Astrocyte of the hippocampus (primary cell): ENCODE measurements at regions not wholly inside any gene's neighbourhood (a gene's known extent, or its start where the extent isn't known, plus 50 kb on each side); places are given as distances from the start of the nearest gene placed in this dataset.

ENCODE experiments used
- DNase-seq: peaks from one replicate; pipeline ENCODE4 v3.0.0; 2011; ENCODE audit warnings: low read depth, low spot score

DNA sequence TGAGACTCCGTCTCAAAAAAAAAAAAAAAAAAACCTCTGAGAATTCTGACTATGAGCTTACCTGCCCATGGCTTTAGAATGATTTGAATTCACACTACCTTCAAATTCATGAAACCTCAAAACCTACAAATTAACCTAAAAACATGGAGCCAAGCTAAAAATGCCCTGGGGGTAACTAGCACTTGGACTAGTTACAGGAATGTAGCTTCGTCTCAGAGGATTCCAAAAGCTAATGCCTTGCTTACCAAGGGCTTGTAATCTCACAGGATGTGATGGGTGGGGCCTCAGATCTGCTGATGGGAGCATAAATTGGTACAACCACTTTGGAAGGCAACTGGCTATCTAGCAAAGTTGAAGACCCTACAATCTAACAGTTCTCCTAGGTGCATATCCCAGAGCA lies 79.4 kb upstream of the SPRY1 start:
- no peak for DNase-seq

DNA sequence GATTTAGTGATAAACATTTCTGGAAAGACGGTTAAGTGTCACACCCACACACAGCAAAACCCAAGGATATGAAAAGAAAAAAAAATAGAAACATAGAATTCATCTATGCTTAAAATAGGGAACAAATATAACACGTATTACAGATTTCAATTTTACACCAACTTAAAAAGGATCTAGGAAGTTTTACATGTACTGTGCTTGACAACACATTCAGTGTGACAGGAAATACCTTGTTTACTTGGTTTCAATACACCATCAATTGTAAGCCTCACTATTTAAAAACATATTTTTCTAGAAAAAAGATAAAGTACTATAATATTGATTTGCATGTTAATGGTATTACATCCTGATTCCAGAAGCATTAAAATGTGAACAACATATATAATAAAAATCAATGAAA lies 77.0 kb upstream of the SPRY1 start:
- no peak for DNase-seq

DNA sequence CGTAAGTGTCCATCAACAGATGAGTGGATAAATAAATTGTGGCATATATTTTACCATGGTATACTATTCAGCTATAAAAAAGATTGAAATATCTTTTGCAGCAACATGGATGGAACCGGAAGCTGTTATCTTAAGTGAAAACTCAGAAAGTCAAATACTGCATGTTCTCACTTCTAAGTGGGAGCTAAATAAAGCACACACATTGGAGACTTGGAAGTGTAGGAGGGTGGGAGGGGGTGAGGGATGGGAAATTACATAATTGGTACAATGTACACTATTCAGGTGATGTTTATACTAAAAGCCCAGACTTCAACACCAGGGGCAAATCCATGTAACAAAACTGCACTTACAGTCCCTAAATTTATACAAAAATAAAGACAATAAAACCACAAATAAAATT lies 72.6 kb upstream of the SPRY1 start:
- no peak for DNase-seq

DNA sequence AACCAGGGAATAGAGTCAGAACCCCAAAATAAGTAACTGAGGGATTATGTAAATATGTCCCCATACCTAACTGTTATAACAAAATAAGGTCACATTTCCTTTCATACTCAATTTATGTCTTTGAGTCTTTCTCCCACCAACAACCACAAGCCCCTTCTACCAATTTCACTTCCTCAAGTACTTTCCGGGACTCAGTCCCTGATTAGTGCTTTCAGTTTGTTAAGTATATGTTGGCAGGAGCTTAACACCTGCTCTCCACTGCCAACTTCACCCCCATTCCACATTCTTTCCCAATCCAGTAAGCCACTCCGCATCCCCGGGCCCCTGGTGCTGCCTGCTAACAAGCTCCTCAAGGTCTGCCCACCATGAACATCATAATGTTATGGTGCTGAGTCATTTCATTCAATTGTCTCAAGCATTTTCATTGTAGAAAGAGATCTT lies 71.3 kb upstream of the SPRY1 start:
- peak; percentile 59 for DNase-seq

DNA sequence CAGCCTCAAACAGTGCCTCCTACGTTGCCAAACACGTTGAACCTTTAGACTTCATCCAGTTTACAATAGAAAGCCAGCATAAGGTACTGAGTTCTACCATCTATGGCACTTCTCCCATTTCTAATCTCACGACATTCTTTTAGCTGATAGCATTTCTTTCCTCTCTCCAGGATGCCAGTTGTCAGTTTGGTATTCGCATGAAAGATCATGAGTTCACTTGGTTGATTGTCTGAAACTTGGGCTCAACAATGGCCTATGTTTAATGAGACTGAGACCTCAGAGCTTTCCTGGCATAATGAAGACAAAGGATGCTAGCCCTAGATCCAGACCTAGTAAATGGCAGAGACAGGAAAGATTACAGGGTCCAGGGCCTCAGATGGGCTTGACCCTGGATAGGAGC lies 69.2 kb upstream of the SPRY1 start:
- peak; percentile 9 for DNase-seq

DNA sequence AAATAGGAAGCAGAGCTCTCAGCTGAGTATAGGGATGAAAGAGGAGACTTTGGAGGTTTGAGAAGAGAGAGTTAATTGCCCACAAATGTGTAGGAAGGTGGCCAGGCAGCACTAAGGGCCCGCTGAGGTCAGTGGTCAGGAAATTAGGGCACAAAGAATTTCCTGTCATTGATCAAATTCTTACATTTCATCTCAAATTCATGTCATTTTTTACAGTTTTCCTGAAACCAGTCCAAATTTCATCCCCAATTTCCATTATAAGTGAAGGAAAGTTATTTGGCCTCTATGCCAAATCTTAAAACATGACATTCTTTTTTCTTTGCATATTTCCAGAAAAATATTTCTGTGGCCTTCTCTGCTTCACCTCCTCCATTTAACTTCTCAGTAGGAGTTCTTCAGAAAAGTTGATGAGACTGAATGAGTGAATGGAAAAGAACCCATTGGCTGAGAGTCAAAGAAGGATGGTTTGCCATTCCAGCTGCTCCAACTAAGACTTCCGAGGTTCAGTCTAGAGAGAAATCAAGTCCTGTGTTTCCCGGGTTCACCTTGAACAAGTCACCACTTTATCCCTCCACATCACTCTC lies 68.7 kb upstream of the SPRY1 start:
- DNase-seq: no peak

DNA sequence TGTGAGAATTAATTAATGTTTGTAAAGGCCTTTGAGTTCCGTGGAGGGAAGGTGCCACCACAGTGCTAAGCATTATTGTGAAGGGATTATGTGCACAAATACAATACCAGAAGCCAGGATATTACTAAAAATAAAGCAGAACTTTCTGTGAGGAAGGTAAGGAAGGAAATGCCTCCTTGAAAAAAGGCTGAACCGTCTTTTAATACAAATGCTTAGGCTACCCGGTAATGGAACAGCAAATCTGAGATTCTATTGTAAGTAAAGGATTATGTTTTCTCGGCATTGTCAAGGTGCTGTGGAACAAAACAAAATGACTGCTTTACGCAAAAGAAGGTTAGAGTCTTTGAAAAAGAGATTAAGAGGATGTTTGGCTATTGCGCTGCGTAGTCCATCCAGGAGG lies 57.9 kb upstream of the SPRY1 start:
- no peak for DNase-seq

DNA sequence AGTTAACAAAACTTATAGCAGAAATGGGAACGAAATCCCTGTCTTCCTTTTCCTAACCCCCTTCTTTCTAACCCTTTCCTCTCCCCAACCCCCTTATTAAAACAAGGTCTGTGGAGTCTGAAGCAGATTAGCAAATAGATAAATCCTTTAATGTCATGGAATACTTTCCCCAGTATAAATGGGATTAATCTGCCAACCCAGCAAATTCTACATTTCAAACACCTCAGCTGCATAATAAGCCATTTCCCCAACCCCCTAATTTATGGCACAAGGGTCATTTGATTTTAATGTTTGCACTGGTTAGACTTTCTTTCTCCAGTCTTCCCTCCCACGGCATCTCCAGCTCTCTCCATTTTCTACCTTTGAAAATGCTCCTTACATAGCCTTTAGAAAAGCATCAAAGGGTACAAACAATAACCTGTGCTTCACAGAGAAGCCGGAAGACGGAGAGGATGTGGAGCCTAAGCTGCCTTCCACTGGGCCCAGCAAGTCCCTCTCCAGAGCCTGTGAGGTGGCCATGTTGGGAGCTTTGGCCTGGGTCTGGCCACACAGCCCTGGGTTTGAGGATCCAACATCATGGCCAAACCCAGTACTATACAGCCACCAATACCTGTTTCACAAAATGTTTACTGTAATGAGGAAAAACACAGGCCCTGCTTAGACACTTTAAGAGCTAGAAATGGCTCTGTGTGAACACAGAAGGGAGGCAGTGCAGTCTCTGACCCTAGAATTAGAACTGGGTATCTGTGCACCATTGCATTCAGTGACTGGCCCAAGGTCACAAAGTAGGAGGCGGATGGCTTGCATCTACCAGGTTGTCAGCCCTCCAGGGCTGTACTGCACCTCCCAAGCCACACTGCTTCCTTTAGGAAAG lies 56.9 kb upstream of the SPRY1 start:
- no peak for DNase-seq

DNA sequence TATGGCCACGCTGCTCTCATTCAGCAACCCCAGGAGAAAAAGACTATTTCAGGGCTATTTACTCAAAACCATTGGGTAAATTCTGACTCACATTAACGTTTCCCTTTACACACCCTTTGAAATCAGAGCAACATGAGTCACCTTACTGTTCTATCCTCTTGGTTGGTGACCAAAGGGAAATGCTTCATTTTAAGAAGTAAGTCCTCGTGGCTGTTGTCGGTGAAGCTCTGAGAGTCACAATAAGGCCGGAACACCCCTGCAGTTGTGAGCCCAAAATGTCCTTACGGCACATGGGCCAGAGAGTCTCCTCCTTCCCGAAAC lies 56.3 kb upstream of the SPRY1 start:
- DNase-seq: peak; percentile 74

DNA sequence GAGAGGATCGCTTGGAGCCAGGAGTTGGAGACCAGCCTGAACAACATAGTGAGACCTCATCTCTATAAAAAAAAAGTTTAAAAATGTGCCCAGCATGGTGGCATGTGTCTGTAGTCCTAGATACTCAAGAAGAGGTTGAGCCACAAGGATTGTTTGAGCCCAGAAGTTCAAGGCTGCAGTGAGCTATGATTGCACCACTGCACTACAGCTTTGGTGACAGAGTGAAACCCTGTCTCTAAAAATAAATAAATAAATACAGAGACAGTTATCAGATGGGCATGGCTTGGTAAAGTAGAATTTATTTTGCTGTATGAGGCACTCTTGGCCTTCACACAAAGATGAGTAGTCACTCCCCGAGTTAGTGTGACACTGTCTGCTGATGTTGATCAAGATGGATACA lies 54.1 kb upstream of the SPRY1 start:
- no peak for DNase-seq

DNA sequence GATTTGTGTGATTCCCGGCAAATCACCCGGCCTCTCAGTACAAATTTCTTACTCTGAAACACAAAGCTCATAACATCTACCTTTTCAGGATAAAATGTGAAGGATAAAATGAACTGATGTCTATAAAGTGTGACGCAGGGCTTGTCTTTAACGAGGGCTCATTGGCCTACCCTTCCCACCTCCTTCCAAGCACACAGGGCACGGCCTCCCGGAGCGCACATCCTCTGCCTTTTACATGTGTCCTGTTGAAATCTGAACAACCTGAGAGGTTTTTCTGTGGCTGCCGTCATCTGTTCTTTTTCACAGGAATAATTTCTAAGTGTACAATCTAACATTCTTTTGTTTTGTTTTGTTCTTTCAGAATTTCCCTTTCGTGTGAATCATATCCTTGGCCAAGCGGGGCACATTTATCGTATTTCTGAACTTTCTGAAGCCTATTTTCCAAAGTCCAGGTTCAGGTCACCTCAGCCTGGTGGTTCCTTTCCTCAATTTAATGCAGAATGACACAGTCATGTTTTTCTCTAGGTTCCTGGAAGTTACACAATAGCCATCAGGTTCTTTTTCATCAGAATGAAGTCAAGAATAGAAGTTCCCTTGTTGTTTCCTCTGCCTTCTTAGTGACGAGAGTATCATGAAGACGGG lies 53.1 kb upstream of the SPRY1 start:
- DNase-seq: no peak

DNA sequence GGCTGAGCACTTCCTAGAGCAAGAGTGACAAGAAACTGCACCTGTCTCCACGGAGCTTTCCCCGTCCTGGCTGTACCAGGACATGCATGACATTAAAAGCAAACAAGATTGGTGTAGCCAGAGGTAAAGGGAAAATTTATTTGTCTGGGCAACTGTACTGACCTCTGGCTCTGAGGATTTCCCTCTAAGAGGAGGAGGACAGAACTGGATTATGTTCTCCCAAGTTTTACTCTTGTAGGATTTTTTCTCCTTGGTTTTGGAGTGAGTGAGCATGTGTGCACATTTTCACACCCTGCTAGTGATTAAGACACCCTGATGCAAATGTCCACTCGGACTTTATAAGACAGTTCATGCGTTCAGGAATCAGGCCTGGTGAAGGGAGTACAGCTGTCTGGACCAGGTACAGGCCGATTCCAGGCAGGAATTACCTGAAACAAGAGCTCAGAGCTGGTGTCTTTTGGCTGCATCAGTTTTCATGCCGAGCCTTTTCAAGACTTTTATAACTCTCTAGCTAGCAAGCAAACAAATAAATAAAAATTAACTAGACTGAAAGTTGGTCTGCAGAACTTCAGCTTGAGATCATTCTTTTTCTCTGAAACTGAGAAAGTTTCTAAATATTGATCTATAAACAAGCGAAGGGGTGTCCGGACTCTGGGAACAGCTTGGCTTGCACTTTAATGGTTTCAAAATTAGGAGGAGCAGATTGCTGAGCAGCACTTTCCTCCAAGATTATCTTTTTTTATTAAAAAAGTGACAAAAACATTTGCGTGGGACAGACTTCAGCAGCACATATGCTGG lies 51.3 kb upstream of the SPRY1 start:
- DNase-seq: no peak

DNA sequence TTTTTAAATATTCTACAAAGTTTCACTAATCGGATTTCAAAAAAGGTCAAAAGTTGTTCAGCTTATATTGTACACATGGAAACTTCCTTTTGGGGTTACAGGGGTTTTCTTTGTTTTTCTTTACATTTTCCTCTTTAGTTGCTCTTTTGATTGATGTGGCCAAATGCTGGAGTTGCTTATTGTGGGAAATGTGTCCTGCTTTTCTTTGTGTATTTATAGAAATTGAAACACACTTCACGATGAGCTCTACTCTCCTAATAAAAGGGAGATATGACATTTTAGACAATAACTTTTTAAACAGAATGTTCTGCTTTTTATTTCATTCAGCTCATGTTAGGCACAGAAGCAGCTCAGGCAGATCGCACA lies 50.7 kb upstream of the SPRY1 start:
- no peak for DNase-seq

DNA sequence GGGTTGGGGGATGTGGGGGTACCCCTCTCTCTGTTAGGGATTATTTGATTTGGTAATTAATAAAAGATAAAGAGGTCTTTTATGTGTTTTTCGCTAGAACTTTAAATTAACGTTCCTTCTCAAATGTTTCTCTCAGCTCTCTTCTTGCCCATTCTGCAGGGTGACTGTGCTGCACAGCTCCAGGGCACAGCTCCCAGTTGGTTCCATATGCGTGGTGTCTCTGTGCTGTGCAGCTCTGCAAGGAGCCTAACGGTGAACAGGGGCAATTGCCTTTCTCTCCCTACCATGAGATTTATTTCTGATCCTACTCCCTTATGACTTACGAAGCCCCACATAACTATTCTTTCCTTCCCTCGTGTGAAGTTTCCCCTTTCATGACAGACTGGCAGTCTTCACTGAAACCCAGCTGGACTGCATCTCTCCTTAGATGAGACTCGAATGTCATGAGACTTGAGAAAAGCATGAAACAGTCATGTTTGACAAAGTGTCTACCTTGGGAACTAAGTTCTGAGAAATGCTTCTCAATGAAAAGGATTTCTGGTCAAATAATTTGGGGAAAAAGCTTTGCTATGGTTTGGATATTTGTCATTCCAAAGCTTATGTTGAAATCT lies 50.2 kb upstream of the SPRY1 start:
- DNase-seq: no peak
